GM10266 (cell line): ENCODE measurements at regions not wholly inside any gene's neighbourhood (a gene's known extent, or its start where the extent isn't known, plus 50 kb on each side); places are given as distances from the start of the nearest gene placed in this dataset.

ENCODE experiments used
- DNase-seq: peaks from one replicate; pipeline ENCODE4 v3.0.0; 2012; ENCODE audit errors: extremely low spot score
- CTCF ChIP-seq: IDR thresholded peaks from 2 replicates; pipeline ENCODE4 v1.5.1; 2012; ENCODE audit warnings: mild to moderate bottlenecking, low read depth; ENCODE audit not compliant: control insufficient read depth, insufficient read depth; ENCODE audit errors: missing control alignments

GRCh38 chr3:187954516-187954872 is 199.5 kb upstream of the LPP start:
- no peak for DNase-seq
- no peak for TF ChIP-seq CTCF

GRCh38 chr3:187954873-187955586 is 198.9 kb upstream of the LPP start:
- no peak for TF ChIP-seq CTCF
- no peak for DNase-seq

GRCh38 chr3:187955587-187955952 is 198.4 kb upstream of the LPP start:
- no peak for DNase-seq
- TF ChIP-seq CTCF = no peak

- TF ChIP-seq CTCF = no peak
- no peak for DNase-seq
Observed at GRCh38 chr3:187957165-187957581, 196.8 kb upstream of the LPP start.

GRCh38 chr3:187957582-187957981 is 196.4 kb upstream of the LPP start:
- no peak for TF ChIP-seq CTCF
- DNase-seq = no peak

GRCh38 chr3:187958432-187959003 is 195.4 kb upstream of the LPP start:
- DNase-seq = no peak
- TF ChIP-seq CTCF = no peak

GRCh38 chr3:187960820-187961219 is 193.1 kb upstream of the LPP start:
- DNase-seq = no peak
- no peak for TF ChIP-seq CTCF
